GM23338 (cell line): ENCODE measurements at regions not wholly inside any gene's neighbourhood (a gene's known extent, or its start where the extent isn't known, plus 50 kb on each side); places are given as distances from the start of the nearest gene placed in this dataset.

Experiments
- CREB1 ChIP-seq: fragments of 250-450 bp; sonication (Bioruptor Pico); IDR thresholded peaks from 2 replicates; pipeline ENCODE4 v1.5.0; 2020; ENCODE audit warnings: low read depth, mild to moderate bottlenecking, moderate library complexity
- CTCF ChIP-seq, 2 experiments: fragments of 200-600 bp in 1 of 2; sonication (generic) in 1 of 2; conservative IDR thresholded peaks; 2 replicates each; pipeline versions ENCODE4 v1.5.1 to v1.6.1; 2016 to 2017; ENCODE audit warnings: antibody characterized with exemption in 2 of 2, low read depth in 2 of 2, mild to moderate bottlenecking in 2 of 2, moderate library complexity in 1 of 2
- EZH2 ChIP-seq: fragments of 200-600 bp; sonication (generic); IDR thresholded peaks from one replicate; pipeline ENCODE4 v1.8.0; 2017; ENCODE audit warnings: antibody characterized with exemption, mild to moderate bottlenecking, low read depth; ENCODE audit not compliant: unreplicated experiment
- EZH2phosphoT487 ChIP-seq: fragments of 200-600 bp; sonication (generic); IDR thresholded peaks from one replicate; pipeline ENCODE4 v1.8.1; 2018; ENCODE audit warnings: antibody characterized with exemption; ENCODE audit not compliant: unreplicated experiment
- JUNB ChIP-seq: IDR thresholded peaks from one replicate; pipeline ENCODE4 v1.6.1; 2016; ENCODE audit warnings: antibody characterized with exemption; ENCODE audit not compliant: unreplicated experiment
- NANOG ChIP-seq: IDR thresholded peaks from 2 replicates; pipeline ENCODE4 v1.6.1; 2016; ENCODE audit warnings: antibody characterized with exemption, borderline replicate concordance
- ZNF114 ChIP-seq: fragments of 250-450 bp; sonication (Bioruptor Pico); IDR thresholded peaks from 2 replicates; pipeline ENCODE4 v1.5.0; 2020; ENCODE audit warnings: mild to moderate bottlenecking, moderate library complexity
- TF ChIP-seq, protein P1 (sequence below): IDR thresholded peaks from one replicate; pipeline ENCODE4 v1.6.1; 2018; ENCODE audit warnings: antibody characterized with exemption; ENCODE audit not compliant: unreplicated experiment

DNA sequence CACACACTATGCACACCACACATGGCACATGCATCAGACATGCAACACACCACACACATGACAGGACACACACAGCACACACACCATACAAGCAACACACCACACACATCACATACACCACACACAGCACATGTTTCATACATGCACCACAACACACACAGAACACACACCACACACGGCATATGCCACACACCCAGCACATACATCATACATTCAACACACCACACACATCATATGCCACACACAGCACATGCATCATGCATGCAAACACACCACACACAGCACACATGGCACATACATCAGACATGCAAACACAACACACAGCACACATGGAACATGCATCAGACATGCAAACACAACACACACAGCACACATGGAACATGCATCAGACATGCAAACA, 80.7 kb upstream of the LRPAP1 start:
- TF ChIP-seq EZH2 = no peak
- TF ChIP-seq, protein P1, sequence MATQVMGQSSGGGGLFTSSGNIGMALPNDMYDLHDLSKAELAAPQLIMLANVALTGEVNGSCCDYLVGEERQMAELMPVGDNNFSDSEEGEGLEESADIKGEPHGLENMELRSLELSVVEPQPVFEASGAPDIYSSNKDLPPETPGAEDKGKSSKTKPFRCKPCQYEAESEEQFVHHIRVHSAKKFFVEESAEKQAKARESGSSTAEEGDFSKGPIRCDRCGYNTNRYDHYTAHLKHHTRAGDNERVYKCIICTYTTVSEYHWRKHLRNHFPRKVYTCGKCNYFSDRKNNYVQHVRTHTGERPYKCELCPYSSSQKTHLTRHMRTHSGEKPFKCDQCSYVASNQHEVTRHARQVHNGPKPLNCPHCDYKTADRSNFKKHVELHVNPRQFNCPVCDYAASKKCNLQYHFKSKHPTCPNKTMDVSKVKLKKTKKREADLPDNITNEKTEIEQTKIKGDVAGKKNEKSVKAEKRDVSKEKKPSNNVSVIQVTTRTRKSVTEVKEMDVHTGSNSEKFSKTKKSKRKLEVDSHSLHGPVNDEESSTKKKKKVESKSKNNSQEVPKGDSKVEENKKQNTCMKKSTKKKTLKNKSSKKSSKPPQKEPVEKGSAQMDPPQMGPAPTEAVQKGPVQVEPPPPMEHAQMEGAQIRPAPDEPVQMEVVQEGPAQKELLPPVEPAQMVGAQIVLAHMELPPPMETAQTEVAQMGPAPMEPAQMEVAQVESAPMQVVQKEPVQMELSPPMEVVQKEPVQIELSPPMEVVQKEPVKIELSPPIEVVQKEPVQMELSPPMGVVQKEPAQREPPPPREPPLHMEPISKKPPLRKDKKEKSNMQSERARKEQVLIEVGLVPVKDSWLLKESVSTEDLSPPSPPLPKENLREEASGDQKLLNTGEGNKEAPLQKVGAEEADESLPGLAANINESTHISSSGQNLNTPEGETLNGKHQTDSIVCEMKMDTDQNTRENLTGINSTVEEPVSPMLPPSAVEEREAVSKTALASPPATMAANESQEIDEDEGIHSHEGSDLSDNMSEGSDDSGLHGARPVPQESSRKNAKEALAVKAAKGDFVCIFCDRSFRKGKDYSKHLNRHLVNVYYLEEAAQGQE = no peak
- no peak for TF ChIP-seq CTCF (conservative IDR thresholded peaks at IDR 0.05; ENCODE audit: low read depth in 2 of 2)
- TF ChIP-seq JUNB = no peak
- TF ChIP-seq ZNF114 = no peak
- TF ChIP-seq CREB1 (CRISPR knock-in tag) = no peak
- no peak for TF ChIP-seq EZH2phosphoT487
- no peak for TF ChIP-seq NANOG
